HT1080 (cell line): ENCODE measurements at regions not wholly inside any gene's neighbourhood (a gene's known extent, or its start where the extent isn't known, plus 50 kb on each side); places are given as distances from the start of the nearest gene placed in this dataset.
A peak's percentile ranks its signal among the peaks of the same experiment; 100 is the strongest.
"Not testable (repeated sequence)": the region's sequence is repeated elsewhere in the genome, so short reads cannot be mapped to it uniquely, and the experiment has no call there.

Experiments used
- DNase-seq: peaks from one replicate; pipeline ENCODE4 v3.0.0-alpha.2; 2015; ENCODE audit warnings: low read depth

DNA sequence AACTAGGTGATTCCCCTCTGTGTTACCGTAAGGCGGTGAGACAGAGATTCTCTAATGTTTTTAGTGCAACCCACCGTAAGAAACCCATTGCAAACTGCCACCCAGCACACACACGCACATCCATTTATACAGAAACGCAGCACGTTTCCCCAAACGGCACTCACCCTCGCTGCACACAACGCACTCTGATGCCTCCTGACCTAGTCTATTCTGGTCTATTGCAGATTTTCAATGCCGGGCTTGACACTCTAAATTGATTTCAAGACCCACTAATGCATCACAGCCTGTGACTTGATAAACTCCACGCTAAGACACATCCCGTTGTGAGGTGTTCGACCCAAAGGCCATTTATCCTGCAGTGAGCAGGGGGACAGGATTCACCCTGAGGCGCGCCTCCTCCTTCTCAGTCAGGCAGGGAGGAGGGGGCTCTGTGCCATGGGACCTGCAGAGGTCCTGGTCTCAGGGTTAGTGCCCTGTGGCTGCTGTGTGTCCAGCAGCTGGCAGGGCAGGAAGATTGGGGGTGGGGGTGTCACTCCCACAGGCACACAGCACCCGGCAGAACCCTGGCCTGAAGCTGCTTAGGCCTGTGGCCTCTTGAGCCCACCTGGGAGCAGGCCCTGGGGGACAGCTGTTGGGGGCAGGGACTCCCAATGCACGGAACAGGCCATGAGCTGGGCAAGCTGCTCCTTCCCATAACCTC, 335.6 kb downstream of the PREX1 start:
- no peak for DNase-seq

DNA sequence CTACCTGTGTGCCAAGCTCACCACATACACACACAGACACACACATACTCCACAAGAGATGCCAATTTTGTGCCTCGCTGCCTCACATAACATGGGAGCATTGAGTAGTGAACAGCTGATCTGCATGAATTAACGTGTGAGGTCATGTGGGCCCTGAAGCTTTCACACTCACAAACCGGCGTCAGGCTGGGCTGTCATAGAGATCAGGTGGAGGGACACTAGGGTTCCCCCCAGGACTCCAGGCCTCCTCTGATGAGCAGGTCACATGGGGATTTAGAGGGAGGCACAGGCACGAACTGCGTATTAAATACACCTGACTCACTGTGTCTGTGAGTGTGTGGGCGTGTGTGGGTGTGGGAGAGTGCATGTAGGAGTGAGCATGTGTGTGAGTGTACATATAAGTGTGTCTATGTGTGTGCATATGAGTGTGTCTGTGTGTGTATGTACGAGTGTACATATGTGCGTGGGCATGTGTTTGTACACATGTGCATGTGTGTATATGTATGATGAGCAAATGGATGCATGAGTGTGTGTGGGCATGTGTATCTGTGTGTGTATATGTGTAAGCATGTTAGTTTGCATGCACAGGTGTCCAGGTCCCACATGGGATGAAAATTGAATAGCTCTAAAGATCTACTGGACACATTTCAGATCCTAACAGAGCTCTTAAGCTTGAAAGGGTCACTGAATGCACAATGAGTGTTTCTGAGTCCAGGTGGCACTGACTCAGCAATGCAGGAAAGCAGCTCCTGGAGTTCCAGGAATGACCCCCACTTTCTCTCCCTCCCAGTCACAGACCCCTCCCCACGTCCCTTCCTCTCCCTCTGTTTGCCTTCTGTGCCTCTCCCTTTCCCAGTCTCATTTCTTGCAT, 336.6 kb downstream of the PREX1 start:
- DNase-seq, result no peak

DNA sequence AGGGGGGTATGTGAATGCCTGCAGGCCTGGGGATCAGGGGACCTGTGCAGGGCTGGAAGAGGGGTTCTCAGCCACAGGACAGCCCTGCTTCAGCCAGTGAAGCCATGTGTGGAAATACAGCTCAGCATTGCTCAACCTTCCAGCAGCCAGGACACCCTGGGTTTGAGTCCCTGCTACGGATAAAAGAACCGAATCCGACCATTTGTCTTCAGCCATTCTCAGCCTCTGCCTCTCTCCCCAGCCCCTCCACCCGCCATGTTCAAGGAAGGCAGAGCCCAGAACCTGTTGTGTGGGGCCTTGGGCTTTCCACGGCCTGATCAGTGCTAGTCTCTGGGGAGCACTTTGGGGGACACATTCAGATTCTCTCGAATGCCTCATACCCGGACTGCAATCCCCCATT, 337.5 kb downstream of the PREX1 start:
- not testable (repeated sequence) for DNase-seq

DNA sequence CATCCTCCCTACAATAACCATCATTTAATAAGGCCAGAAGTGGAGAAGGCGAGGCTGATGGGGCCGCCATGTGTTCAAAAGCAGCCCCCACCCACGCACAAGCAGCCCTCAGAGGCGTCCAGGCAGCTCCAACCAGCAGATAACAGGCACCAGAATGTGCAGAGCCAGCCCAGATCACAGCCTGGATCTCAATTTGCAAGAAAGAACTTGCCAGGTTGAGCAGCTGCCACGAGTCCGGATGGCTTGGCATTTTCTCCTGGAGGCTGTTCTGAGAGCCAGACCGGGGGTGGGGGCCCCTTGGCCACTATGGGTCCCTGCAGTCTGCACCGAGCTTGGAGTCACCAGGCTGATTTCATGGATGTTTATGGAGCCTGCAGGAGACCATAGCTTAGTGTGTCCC, 338.1 kb downstream of the PREX1 start:
- no peak for DNase-seq

DNA sequence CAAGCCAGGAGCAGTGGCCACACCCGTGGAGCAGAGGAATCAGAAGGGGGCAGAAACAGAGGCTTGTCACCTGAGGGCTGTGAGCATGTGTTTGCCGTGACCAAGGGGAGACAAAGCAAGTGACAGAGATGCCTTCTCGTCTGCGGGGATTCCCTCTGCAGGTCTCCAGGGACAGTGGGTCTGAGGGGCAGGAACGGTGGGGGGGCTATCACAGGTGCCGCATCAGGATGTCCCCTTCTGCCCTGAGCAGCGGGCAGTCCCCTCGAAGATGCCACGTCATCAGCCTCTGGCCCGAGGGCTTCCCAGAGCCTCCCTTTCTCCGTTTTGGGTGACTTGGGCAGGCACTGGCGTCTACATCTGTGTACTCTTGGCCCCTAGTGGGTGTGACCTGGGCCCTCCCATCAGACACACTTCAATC, 338.7 kb downstream of the PREX1 start:
- no peak for DNase-seq

DNA sequence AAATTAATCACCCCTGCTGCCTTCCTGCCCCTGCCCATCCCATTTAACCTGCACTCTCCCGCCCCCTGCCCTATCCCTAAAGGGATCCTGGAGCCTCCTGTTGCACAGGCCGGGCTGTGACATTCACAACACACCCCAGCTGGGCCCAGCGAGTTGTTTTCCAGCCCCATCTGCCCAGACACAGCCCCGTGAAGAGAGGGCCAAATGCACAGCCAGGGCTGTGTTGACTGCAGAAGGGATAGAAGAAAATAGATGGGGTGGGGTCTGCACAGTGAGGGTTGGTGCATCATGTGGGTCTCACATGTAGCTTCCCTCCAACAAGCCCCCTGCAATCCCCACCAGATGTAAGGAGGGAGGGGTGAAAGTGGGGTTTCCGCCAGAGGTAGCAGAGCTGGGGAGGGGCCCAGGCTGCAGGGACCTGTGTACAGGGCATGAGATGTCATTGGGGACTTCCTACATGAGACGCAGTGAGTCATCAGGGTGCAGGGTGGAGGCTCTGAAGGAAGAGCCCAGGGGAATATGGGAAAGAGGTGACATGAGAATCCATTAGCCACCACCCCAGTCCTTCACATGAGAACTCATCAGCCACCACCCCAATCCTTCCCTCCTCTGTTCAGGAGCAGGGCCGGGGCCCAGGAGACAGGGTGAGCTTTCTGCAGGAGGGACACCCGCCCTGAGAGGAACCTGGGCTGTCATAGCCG, 339.3 kb downstream of the PREX1 start:
- not testable (repeated sequence) for DNase-seq

DNA sequence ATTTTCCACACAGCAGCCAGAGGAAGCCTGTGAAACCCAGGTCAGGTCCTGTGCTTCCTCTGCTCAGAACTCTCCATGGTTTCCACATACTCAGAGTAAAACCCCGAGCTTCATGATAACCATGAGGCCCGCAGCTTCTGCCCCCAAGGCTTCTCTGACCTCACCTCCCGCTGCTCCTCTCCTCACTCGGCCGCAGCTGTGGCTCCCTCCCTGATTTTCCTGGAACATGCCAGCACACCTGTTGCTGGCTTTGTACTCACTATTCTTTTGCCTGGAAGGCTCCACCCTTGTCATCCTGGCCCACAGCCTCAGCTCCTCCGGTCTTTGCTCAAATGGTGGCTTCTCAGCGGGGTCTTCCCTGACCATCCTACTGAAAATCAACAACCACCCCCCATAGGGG, 341.7 kb downstream of the PREX1 start:
- DNase-seq, result no peak

DNA sequence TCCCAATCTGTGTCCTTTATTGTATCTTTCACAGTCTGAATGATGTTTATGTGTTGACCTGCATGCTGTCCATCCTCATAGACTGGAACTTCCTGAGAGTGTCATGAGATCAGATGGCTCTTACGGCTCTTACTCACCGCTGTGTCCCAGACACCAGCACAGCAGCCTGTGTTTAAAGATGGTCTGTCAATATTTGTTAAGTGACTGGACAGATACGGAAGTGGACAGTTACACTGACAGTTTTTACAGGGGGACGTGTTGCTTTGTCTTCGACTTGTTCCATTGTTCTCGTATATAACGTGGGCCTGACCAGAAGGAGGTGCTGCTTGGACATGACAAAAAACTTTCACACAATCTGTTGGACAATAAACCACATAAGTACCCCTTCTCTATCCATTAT, 342.6 kb downstream of the PREX1 start:
- not testable (repeated sequence) for DNase-seq

DNA sequence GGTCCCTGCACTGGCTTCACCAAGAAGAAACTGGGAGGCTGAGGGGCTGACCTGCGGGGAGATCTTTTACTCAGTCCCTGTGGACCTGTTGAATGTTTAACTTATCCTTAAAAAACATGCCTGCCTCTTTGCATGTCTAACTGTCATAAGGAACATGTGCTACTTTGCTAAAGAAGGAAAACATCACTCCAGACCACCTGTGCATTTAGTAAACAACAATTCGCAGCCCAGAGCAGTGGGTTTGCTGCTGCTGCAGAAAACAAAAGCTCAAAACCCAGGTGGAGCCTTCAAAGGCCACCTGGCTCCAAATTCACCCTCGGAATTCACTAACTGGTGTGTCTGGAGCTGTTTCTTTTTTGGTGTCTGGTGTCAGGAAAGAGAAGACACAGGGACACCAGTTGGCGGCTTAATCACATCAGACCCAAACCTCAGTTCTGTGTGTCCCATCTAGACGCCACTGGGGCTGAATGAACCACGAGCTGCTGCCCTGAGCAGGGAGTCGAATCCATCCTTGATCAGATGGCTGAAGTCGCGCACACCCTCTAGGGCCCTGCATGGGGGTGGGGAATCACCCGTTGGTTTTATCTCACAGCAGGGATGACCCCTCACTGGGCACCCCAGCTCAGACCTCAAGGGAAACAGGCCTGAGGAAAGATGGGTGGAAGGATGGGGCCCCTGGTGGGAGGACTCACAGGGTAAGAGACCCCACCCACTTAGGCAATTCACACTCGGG, 344.3 kb downstream of the PREX1 start:
- no peak for DNase-seq

DNA sequence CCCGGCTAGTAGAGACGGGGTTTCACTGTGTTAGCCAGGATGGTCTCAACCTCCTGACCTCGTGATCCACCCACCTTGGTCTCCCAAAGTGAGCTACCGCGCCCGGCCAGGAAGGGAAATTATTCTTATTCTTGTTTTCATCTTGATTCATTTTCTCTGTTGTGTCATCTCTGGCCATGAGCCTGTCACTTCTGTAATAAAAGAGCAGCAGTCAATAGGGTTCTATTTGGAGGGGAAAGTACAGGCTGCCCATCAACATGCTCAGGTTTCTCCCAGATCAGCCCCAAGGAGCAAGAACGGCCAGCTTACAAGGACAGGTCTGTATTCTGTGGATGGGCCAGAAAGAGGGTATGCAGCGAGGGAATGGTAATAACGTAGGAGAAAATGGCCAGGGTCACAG, 345.0 kb downstream of the PREX1 start:
- no peak for DNase-seq

DNA sequence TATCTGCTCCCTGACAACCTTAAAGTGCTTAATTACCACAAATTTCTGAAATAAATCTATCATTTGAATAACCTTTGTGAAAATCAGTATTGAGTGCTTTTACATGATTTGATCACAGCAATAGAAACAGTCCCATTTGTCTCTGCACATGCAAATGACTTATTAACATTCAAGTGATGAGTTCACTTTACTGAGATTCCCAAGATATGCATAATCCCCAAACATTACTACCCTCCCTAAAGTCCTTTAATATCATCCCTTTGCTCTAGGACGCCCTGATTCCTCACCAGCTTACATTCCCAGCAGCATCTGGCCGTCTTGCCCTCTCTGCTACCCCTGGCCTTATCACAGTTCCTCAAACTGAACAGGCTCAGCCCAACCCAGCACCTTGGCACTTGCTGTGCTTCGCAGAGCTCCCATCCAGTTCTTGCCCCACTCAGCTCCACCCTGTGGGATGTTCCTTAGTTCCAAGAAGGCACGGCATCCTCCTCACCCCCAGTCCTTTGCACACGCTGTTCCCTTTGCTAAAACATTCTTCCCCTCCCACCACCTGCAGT, 347.5 kb downstream of the PREX1 start:
- no peak for DNase-seq

DNA sequence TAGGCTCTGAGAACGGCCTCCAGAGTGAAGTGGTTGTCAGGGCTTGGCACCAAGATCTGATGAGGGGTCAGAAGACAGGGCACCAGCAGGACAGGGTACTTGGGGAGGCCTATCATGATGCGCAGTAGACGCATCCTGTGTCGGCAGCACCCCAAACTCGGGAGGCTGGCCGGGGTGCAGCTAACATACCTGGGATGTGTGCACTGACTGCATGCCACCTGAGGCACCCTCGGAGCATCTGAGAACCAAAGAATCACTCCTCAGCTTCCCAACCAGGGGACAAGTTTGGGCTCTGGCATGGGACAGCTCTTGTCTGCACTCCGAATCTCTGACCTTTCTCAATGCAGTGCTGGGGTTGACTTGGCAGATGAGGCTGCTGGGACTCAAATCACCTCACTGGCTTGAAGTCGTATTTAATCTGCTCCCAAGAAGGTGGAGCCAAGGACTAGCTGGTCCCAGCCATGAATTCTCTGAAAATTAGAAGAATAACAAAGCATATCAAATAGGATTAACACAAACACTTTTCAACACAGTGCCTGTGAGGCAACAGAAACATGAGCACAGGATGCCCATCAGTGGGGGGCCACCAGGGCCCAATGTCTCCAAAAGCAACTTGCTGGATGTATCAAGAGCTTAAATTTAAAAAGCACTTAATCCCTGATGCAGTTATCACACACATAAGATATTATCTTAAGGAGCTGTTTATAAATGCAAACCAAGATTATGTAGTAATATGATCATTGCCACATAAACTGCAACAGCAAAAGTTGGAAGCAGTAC, 348.8 kb downstream of the PREX1 start:
- no peak for DNase-seq

DNA sequence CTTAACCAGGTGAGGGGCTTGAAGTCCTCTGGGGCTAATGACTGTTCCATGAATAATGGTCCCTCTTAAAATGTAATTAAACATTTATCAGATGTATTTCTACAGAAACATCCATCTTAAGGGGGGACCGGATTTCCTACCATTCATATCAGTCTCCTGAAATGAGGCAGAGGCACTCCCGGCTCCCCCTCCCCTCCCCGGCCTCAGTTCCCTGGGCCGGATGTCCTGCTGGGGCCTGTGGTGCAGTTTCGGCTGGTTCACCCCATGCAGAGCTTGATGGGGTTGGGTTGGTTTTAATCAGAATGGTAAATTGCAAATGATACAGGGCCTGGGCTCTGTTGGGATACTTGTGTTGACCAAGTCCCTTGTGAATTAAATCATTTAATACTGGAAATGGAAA, 349.4 kb downstream of the PREX1 start:
- DNase-seq, result no peak

DNA sequence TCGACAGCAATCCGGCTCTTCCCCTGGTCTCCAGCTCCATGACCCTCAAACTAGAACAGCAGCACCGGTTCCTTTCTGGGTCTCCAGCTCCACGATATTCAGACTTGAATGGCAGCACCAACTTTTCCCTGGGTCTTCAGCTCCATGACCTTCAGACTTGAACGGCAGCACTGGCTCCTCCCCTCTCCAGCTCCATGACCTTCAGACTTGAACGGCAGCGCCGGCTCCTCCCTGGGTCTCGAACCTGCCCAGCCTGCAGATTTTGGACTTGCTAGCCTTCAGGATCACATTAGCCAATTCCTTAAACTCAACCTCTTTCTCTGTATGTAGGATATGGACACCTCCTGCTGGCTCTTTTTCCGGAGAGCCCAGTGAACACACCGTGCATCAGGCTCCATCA, 350.9 kb downstream of the PREX1 start:
- no peak for DNase-seq

DNA sequence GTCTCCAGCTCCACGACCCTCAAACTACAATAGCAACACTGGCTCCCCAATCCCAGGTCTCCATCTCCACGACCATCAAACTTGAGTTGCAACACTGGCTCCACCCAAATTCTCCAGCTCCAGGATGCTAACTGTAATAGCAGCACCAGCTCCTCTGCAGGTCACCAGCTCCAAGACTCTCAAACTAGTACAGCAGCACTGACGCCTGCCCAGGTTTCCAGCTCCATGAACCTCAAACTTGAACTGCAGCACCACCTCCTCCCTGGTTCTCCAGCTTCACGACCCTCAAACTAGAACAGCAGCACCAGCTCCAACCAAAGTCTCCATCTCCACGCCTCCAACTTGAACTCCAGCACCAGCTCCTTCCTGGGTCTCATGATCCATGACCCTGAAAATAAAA, 353.8 kb downstream of the PREX1 start:
- no peak for DNase-seq

DNA sequence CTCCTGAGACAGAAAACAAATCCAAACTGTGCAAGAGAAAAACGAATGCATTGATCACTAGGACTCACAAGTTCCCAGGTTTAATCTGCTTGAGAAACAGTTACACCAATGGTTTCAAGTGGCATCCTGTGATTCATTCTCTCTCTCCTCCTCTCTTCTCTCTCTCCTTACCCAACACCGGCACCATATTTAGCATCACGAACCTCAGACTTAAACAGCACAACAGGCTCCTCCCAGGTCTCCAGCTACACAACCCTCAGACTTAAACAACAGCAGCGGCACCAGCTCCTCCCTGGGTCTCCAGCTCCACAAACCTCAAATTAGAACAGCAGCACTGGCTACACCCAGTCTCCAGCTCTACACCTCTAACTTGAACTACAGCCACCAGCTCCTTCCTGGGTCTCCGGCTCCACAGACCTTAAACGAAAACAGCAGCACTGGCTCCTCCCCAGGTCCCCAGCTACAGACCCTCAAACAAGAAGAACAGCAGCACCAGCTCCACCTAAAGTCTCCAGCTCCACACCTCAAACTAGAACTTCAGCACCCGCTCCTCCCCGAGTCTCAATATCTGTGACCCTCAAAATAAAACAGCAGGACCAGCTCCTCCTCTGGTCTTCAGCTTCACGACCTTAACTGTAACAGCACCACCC, 355.9 kb downstream of the PREX1 start:
- DNase-seq, result peak; percentile 7

DNA sequence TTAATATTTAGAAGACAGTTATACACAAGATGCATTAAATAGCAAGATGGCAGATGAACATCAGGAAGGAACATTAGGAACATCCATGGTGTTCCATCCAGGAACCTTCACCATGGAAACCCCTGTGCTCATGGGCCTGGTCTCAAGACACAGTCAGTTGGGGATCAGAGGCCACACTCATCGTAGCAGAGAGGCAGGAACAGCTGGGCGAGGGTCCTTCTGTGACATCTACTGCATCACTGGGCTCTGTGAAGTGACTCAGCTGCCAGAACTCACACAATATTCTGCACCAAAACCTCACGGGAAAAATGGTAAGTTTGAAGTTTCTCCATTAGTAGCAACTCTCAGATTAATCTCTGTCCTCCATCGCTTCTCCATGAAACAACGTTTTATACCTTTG, 356.6 kb downstream of the PREX1 start:
- DNase-seq, result no peak

DNA sequence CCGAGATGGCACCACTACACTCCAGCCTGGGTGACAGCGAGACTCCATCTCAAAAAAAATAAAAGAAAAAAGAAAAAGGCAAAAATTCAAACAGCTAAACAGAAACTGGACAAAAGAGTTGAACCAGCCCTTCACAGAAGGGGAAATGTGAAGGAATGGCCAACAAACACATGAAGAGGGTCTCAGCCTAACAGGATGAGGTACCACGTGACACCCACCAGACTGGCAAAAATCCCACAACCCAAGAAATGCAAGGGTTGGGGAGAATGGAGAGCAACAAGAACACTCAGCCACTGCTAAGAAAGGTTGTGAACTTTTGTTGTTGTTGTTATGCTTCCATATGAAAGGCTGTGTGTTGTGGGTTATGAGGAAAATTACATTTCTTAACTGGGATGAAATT, 357.7 kb downstream of the PREX1 start:
- no peak for DNase-seq

DNA sequence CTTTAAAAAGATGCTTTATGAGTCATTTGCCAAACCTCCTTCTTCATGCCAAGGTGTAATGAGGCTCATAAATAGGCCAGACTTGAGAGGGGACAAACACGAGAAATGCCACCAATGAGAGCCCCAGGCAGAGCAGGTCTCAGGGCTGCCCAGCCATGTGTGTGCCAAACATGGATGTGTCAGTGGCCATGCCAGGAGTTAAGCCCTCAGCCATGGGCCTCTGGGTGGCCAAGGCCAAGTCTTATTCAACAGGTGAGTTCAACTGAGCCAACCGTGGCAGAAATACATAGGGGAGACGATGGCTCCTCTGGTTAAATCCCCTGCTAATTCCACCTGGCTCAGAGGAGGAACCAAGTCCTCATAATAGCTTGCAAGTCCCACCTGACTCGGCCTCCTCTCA, 358.8 kb downstream of the PREX1 start:
- no peak for DNase-seq

DNA sequence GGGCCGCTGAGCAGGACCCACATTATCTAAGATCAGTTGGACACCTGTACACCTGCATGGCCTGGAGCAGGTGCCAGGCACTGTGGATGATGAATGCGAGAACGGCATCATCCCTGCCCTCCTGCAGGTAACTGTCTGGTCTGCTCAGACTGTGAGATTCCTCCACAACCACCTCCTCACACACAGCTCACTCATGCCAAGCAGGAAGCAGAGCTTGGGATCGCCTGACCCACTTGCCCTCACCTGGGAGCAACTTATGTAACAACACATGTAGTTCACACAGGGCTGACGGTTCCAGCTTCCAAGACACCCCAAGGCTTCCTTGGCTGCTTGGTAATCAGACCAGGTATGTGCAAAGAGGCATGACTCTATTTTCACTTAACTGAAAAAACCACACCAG, 359.2 kb downstream of the PREX1 start:
- no peak for DNase-seq
